HG03095 (cell line): ENCODE measurements at regions not wholly inside any gene's neighbourhood (a gene's known extent, or its start where the extent isn't known, plus 50 kb on each side); places are given as distances from the start of the nearest gene placed in this dataset.

Source experiments
- ATAC-seq: cut with Tn5 transposase; IDR thresholded peaks from one replicate; pipeline ENCODE4 v1.9.1; 2021; ENCODE audit warnings: moderate library complexity; ENCODE audit not compliant: unreplicated experiment

GRCh38 chr13:90400372-90400771 is 947.1 kb upstream of the MIR17HG start:
- no peak for ATAC-seq

GRCh38 chr13:90401150-90401549 is 946.3 kb upstream of the MIR17HG start:
- ATAC-seq = no peak

- ATAC-seq = no peak
Observed at GRCh38 chr13:90402102-90402501, 945.4 kb upstream of the MIR17HG start.

- ATAC-seq = no peak
Observed at GRCh38 chr13:90402613-90403012, 944.9 kb upstream of the MIR17HG start.

GRCh38 chr13:90403330-90404082 is 944.0 kb upstream of the MIR17HG start:
- no peak for ATAC-seq

- no peak for ATAC-seq
Observed at GRCh38 chr13:90405301-90405700, 942.2 kb upstream of the MIR17HG start.

GRCh38 chr13:90412980-90413379 is 934.5 kb upstream of the MIR17HG start:
- no peak for ATAC-seq

- no peak for ATAC-seq
Observed at GRCh38 chr13:90413548-90413947, 933.9 kb upstream of the MIR17HG start.

- ATAC-seq = no peak
Observed at GRCh38 chr13:90414691-90415596, 932.5 kb upstream of the MIR17HG start.

GRCh38 chr13:90415902-90416301 is 931.6 kb upstream of the MIR17HG start:
- ATAC-seq = no peak

- ATAC-seq = no peak
Observed at GRCh38 chr13:90416519-90416918, 931.0 kb upstream of the MIR17HG start.

- no peak for ATAC-seq
Observed at GRCh38 chr13:90416938-90417337, 930.5 kb upstream of the MIR17HG start.

- no peak for ATAC-seq
Observed at GRCh38 chr13:90420683-90421082, 926.8 kb upstream of the MIR17HG start.

- no peak for ATAC-seq
Observed at GRCh38 chr13:90427322-90428272, 919.9 kb upstream of the MIR17HG start.

GRCh38 chr13:90428522-90429210 is 918.8 kb upstream of the MIR17HG start:
- no peak for ATAC-seq

- no peak for ATAC-seq
Observed at GRCh38 chr13:90430127-90430526, 917.4 kb upstream of the MIR17HG start.

GRCh38 chr13:90436697-90437096 is 910.8 kb upstream of the MIR17HG start:
- no peak for ATAC-seq

- no peak for ATAC-seq
Observed at GRCh38 chr13:90438576-90438975, 908.9 kb upstream of the MIR17HG start.

GRCh38 chr13:90443268-90443667 is 904.2 kb upstream of the MIR17HG start:
- ATAC-seq = no peak

GRCh38 chr13:90444232-90444631 is 903.3 kb upstream of the MIR17HG start:
- no peak for ATAC-seq
